Endothelial cell of umbilical vein (primary cell): ENCODE measurements at regions not wholly inside any gene's neighbourhood (a gene's known extent, or its start where the extent isn't known, plus 50 kb on each side); places are given as distances from the start of the nearest gene placed in this dataset.

Experiments
- BruUV-seq: library from RNA; stranded (reverse); fragments of 400-500 nt; replicated peaks from 2 replicates; lab custom pipeline; 2021; lab: Mats Ljungman, UMichigan
- CTCF ChIA-PET: fragments of 300-600, 350-600 bp; sonication (Branson Sonifier 250); formaldehyde crosslinking; loops from one replicate; lab custom pipeline; 2021; ENCODE audit warnings: antibody characterized with exemption, inconsistent platforms; lab: Charles Lee
- POLR2A ChIA-PET: fragments of 300-600, 350-600 bp; sonication (Branson Sonifier 250); formaldehyde crosslinking; loops from one replicate; lab custom pipeline; 2021; ENCODE audit warnings: antibody characterized with exemption, inconsistent platforms; lab: Charles Lee
- DNase-seq: peaks from one replicate; pipeline ENCODE4 v3.0.0-alpha.2; 2011; ENCODE audit warnings: low read depth, low spot score
- FAIRE-seq: peaks from 2 replicates; lab custom pipeline; 2011; peaks lifted over from hg19 to GRCh38; lab: Jason Lieb, UNC
- H2AFZ ChIP-seq: 2 replicates; pipeline ENCODE4 v1.6.0; 2012; ENCODE audit warnings: low read depth, low read length, control low read depth, inconsistent platforms
- H3K27ac ChIP-seq: 2 replicates; pipeline ENCODE4 v1.5.1; 2011; ENCODE audit warnings: low read depth, mild to moderate bottlenecking, control low read depth, low read length, moderate library complexity; ENCODE audit not compliant: insufficient read depth
- H3K27me3 ChIP-seq, 2 experiments: 2 replicates each; pipeline versions ENCODE4 v1.6.0 to v1.6.1; 2011; ENCODE audit warnings: low read length in 2 of 2, mixed read lengths in 1 of 2; ENCODE audit not compliant: control insufficient read depth in 2 of 2, insufficient read depth in 2 of 2
- H3K36me3 ChIP-seq, 2 experiments: 2 replicates in 1 of 2; 3 replicates in 1 of 2; pipeline ENCODE4 v1.5.1; 2011; ENCODE audit warnings: low read length in 2 of 2, mild to moderate bottlenecking in 1 of 2, moderate library complexity in 1 of 2; ENCODE audit not compliant: control insufficient read depth in 2 of 2, insufficient read depth in 2 of 2; ENCODE audit errors: extremely low read depth in 1 of 2
- H3K4me1 ChIP-seq: 3 replicates; pipeline ENCODE4 v1.5.1; 2011; ENCODE audit warnings: mild to moderate bottlenecking, low read length; ENCODE audit not compliant: control insufficient read depth, insufficient read depth; ENCODE audit errors: extremely low read depth
- H3K4me2 ChIP-seq: 2 replicates; pipeline ENCODE4 v1.6.1; 2011; ENCODE audit warnings: low read length, control low read depth, mixed read lengths; ENCODE audit not compliant: insufficient read depth
- H3K4me3 ChIP-seq, 3 experiments: fragments of 200-600 bp in 1 of 3; sonication (generic), shearing (Covaris generic) in 1 of 3; replicated peaks in 1 of 3; 2 replicates each; pipeline ENCODE4 v1.5.1; 2011 to 2016; ENCODE audit warnings: control low read depth in 3 of 3, low read length in 3 of 3, mild to moderate bottlenecking in 2 of 3, inconsistent platforms in 1 of 3, low read depth in 1 of 3, moderate library complexity in 1 of 3; ENCODE audit not compliant: insufficient read depth in 1 of 3
- H3K79me2 ChIP-seq: 2 replicates; pipeline ENCODE4 v1.6.0; 2012; ENCODE audit warnings: low read length, inconsistent platforms; ENCODE audit not compliant: control insufficient read depth, insufficient read depth
- H3K9ac ChIP-seq: replicated peaks from 2 replicates; pipeline ENCODE3; 2011; ENCODE audit warnings: low read length, control low read depth; ENCODE audit not compliant: insufficient read depth; ENCODE audit errors: extremely low read depth
- H3K9me1 ChIP-seq: replicated peaks from 3 replicates; pipeline ENCODE4 v1.6.0; 2011; ENCODE audit warnings: mild to moderate bottlenecking, low read length; ENCODE audit not compliant: control insufficient read depth, insufficient read depth; ENCODE audit errors: extremely low read depth
- H3K9me3 ChIP-seq: replicated peaks from 2 replicates; pipeline ENCODE4 v1.5.1; 2012; ENCODE audit warnings: low read length, inconsistent platforms; ENCODE audit not compliant: control insufficient read depth, insufficient read depth
- H4K20me1 ChIP-seq: replicated peaks from 2 replicates; pipeline ENCODE3; 2011; ENCODE audit warnings: mild to moderate bottlenecking, low read length; ENCODE audit not compliant: control insufficient read depth, insufficient read depth; ENCODE audit errors: extremely low read depth
- CTCF ChIP-seq, 2 donors: IDR thresholded peaks; 1 replicate in 1 of 2; 2 replicates in 1 of 2; pipeline ENCODE4 v1.5.1; 2011; ENCODE audit warnings: low read length in 2 of 2, mild to moderate bottlenecking in 2 of 2, moderate library complexity in 2 of 2, control low read depth in 1 of 2, inconsistent platforms in 1 of 2, low read depth in 1 of 2; ENCODE audit not compliant: insufficient read depth in 1 of 2; ENCODE audit errors: extremely low read depth in 1 of 2
- EZH2 ChIP-seq: IDR thresholded peaks from 2 replicates; pipeline ENCODE4 v1.6.1; 2012; ENCODE audit warnings: borderline replicate concordance, low read depth, mild to moderate bottlenecking, moderate library complexity, low read length, inconsistent platforms; ENCODE audit not compliant: severe bottlenecking
- FOS ChIP-seq: IDR thresholded peaks from 2 replicates; pipeline ENCODE4 v1.6.1; 2011; ENCODE audit warnings: mild to moderate bottlenecking, low read length, moderate library complexity, borderline replicate concordance; ENCODE audit not compliant: insufficient read depth
- GATA2 ChIP-seq: IDR thresholded peaks from 2 replicates; pipeline ENCODE4 v1.7.0; 2011; ENCODE audit warnings: low read depth, mild to moderate bottlenecking, moderate library complexity, mixed read lengths, low read length; ENCODE audit not compliant: insufficient read length, insufficient read depth
- JUN ChIP-seq: IDR thresholded peaks from 2 replicates; pipeline ENCODE4 v1.6.1; 2011; ENCODE audit warnings: borderline replicate concordance, low read depth; ENCODE audit not compliant: insufficient read length, insufficient read depth
- MYC ChIP-seq: IDR thresholded peaks from one replicate; pipeline ENCODE4 v1.6.1; 2011; ENCODE audit warnings: mild to moderate bottlenecking, low read depth, low read length
- POLR2A ChIP-seq: IDR thresholded peaks from 2 replicates; pipeline ENCODE4 v1.6.1; 2012; ENCODE audit warnings: low read depth, mild to moderate bottlenecking, control low read depth, low read length
- POLR2AphosphoS5 ChIP-seq: IDR thresholded peaks from 2 replicates; pipeline ENCODE4 v1.6.1; 2012; ENCODE audit warnings: low read depth, mild to moderate bottlenecking, control low read depth, low read length, moderate library complexity; ENCODE audit not compliant: insufficient read depth
- dilution Hi-C: fragments of 300-500 bp; cut with MboI; formaldehyde crosslinking; loops from one replicate; pipeline ENCODE4 v1.15.0; 2019; ENCODE audit warnings: low sequenced_read_pairs; ENCODE audit not compliant: extremely low pct_ligation_motif_present
- intact Hi-C: fragments of 100-400 bp; cut with micrococcal nuclease; formaldehyde crosslinking; loops from one replicate; pipeline ENCODE4 v1.10.0; 2022
- TF ChIP-seq, protein P1 (sequence below): IDR thresholded peaks from 2 replicates; pipeline ENCODE4 v1.6.1; 2011; ENCODE audit not compliant: insufficient read depth, insufficient read length

- POLR2A ChIA-PET = no interaction called here
- no TSS peak for BruUV-seq
- DNase-seq (no peak), FAIRE-seq (no peak)
- TF ChIP-seq GATA2 = no peak
- no peak for TF ChIP-seq FOS
- TF ChIP-seq EZH2 = no peak
- TF ChIP-seq POLR2AphosphoS5 = no peak
- TF ChIP-seq, protein P1, sequence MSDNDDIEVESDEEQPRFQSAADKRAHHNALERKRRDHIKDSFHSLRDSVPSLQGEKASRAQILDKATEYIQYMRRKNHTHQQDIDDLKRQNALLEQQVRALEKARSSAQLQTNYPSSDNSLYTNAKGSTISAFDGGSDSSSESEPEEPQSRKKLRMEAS = no peak
- no peak for TF ChIP-seq CTCF (IDR thresholded peaks at IDR 0.05; ENCODE audit: extremely low read depth in 1 of 2, insufficient read depth in 1 of 2, low read depth in 1 of 2, low read length in 2 of 2)
- no peak for TF ChIP-seq JUN
- no peak for TF ChIP-seq MYC
- TF ChIP-seq POLR2A = no peak
- Histone ChIP-seq H3K9me3 (no peaks in the 10 kb centered on the region), H3K9me1 (no peaks in the 10 kb centered on the region), H4K20me1 (no peaks in the 10 kb centered on the region), H3K27ac (no peak overlapping the region), H2AFZ (no peak overlapping the region), H3K4me2 (no peak overlapping the region), H3K79me2 (no peaks in the 10 kb centered on the region), H3K36me3 (no peaks in the 10 kb centered on the region), H3K27me3 (no peaks in the 10 kb centered on the region), H3K4me3 (no peak overlapping the region), H3K4me1 (no peaks in the 10 kb centered on the region), H3K9ac (no peak overlapping the region)
- dilution Hi-C loops (no loop called here), intact Hi-C loops (no loop called here)
- CTCF ChIA-PET = no interaction called here
Observed at GRCh38 chr11:44444770-44445321, 120.6 kb upstream of the CD82 start.
